ENCODE measurements at regions not wholly inside any gene's neighbourhood (a gene's known extent, or its start where the extent isn't known, plus 50 kb on each side); places are given as distances from the start of the nearest gene placed in this dataset.

DNA sequence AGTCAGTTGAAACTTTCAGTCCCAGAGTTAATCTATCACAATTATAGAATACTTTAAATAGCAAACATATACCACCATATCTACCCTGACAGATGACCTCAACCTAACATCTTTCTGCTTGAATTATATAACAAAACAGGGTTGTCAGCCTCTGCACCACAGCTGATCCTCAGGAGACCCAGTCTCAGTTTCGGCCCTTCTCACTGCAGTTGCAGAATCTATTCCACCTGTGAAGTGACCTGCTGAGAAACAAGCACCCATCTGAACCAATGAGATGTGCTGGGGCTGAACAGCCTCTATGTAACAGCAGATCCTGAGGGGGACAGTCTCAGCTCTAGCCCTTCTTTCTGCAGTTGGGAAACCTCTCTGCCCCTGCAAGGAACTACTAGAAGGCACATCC is 567.6 kb downstream of the KCNJ3 start:
- intact Hi-C loops (cut with DNase I) = no loop called here
- H3K27me3 ChIP-seq = no peaks in the 10 kb centered on the region
- H3K9me3 ChIP-seq = no peaks in the 10 kb centered on the region
- WGBS, 2 donors = 88 to 94% methylated on average over 1 of the region's 1 CpG
- H3K36me3 ChIP-seq = no peaks in the 10 kb centered on the region
- no peak for TF ChIP-seq POLR2A (IDR thresholded peaks at IDR 0.05)
- no peak for TF ChIP-seq EP300 (IDR thresholded peaks at IDR 0.05)
- no peak for TF ChIP-seq POLR2AphosphoS5 (IDR thresholded peaks at IDR 0.05)
- no peak for TF ChIP-seq CTCF (IDR thresholded peaks at IDR 0.05)
- H3K27ac ChIP-seq = no peak overlapping the region
- H3K4me3 ChIP-seq = no peak overlapping the region
- no peak for DNase-seq
- H3K4me1 ChIP-seq = no peaks in the 10 kb centered on the region

- intact Hi-C loops (cut with DNase I) = no loop called here
- no peaks in the 10 kb centered on the region for H3K4me1 ChIP-seq
- H3K4me3 ChIP-seq = no peak overlapping the region
- TF ChIP-seq CTCF (IDR thresholded peaks at IDR 0.05) (no peak), EP300 (IDR thresholded peaks at IDR 0.05) (no peak), POLR2AphosphoS5 (IDR thresholded peaks at IDR 0.05) (no peak), POLR2A (IDR thresholded peaks at IDR 0.05) (no peak)
- 85 to 91% methylated on average over 6 of the region's 6 CpGs for WGBS, 2 donors
- no peak for DNase-seq
- H3K9me3 ChIP-seq = no peaks in the 10 kb centered on the region
- H3K27ac ChIP-seq = no peak overlapping the region
- no peaks in the 10 kb centered on the region for H3K36me3 ChIP-seq
- no peaks in the 10 kb centered on the region for H3K27me3 ChIP-seq
Observed at GRCh38 chr2:155256803-155257202, 558.3 kb downstream of the KCNJ3 start.

DNA sequence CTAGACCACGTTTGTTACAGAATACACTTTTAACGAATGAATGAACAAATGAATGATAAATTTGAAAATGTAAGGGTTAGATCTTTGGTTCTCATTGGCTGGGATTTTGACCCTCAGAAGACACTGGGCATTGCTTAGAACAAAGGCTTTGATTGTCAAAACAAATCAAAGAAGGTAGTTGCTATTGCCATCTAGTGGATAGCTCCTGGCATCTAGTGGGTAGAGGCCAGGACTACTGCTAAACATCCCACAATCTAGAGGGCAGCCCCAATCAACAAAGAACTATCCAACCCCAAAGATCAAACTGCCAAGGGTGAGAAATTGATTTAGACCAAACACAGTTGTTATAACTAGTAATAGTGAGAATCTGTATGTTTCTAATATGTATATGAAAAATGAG is 552.3 kb downstream of the KCNJ3 start:
- Histone ChIP-seq H3K36me3 (no peaks in the 10 kb centered on the region), H3K27me3 (no peaks in the 10 kb centered on the region), H3K4me1 (no peaks in the 10 kb centered on the region), H3K4me3 (no peak overlapping the region), H3K9me3 (no peaks in the 10 kb centered on the region), H3K27ac (no peak overlapping the region)
- 19 to 38% methylated on average over 2 of the region's 2 CpGs for WGBS, 2 donors
- intact Hi-C loops (cut with DNase I) = no loop called here
- TF ChIP-seq POLR2AphosphoS5 (IDR thresholded peaks at IDR 0.05) (no peak), EP300 (IDR thresholded peaks at IDR 0.05) (no peak), POLR2A (IDR thresholded peaks at IDR 0.05) (no peak), CTCF (IDR thresholded peaks at IDR 0.05) (no peak)
- no peak for DNase-seq

GRCh38 chr2:155240176-155240575 is 541.7 kb downstream of the KCNJ3 start:
- Histone ChIP-seq H3K9me3 (no peaks in the 10 kb centered on the region), H3K27me3 (no peaks in the 10 kb centered on the region), H3K4me1 (no peaks in the 10 kb centered on the region), H3K4me3 (no peak overlapping the region), H3K36me3 (no peaks in the 10 kb centered on the region), H3K27ac (no peak overlapping the region)
- WGBS, 2 donors = 50 to 69% methylated on average over 4 of the region's 4 CpGs
- intact Hi-C loops (cut with DNase I) = no loop called here
- TF ChIP-seq EP300 (IDR thresholded peaks at IDR 0.05) = no peak
- TF ChIP-seq CTCF (IDR thresholded peaks at IDR 0.05) = no peak
- DNase-seq = no peak

DNA sequence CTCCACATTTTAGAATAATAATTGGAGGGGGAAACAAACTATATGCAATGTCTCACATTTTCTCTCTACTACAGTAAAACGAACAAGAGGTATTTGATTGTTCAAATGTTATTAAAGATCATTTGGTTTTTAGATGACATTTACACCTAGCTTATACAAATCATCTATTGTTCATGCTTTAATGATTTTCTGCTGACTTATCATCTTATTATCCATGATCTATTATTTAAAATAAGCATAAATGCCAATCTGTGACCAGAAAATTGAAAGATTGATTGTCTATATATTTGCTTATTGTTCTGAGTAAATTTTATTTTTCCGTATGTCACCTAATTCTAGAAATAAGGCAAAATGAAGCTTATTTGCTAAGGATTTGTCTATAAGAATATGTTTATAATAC is 537.2 kb downstream of the KCNJ3 start:
- Histone ChIP-seq H3K36me3 (no peaks in the 10 kb centered on the region), H3K9me3 (no peaks in the 10 kb centered on the region), H3K4me3 (no peak overlapping the region), H3K4me1 (no peaks in the 10 kb centered on the region), H3K27ac (no peak overlapping the region), H3K27me3 (no peaks in the 10 kb centered on the region)
- DNase-seq = no peak
- intact Hi-C loops (cut with DNase I) = no loop called here
- 67 to 79% methylated on average over 2 of the region's 2 CpGs for WGBS, 2 donors
- TF ChIP-seq POLR2AphosphoS5 (IDR thresholded peaks at IDR 0.05) (no peak), POLR2A (IDR thresholded peaks at IDR 0.05) (no peak), EP300 (IDR thresholded peaks at IDR 0.05) (no peak), CTCF (IDR thresholded peaks at IDR 0.05) (no peak)

Measured in sigmoid colon (tissue), 6 donors.